Fibroblast of mammary gland (primary cell): ENCODE measurements at regions not wholly inside any gene's neighbourhood (a gene's known extent, or its start where the extent isn't known, plus 50 kb on each side); places are given as distances from the start of the nearest gene placed in this dataset.
A peak's percentile ranks its signal among the peaks of the same experiment; 100 is the strongest.

ENCODE experiments used
- DNase-seq: peaks from one replicate; pipeline ENCODE4 v3.0.0-alpha.2; 2010; ENCODE audit warnings: low read depth
- H3K4me3 ChIP-seq: 2 replicates; pipeline ENCODE4 v1.5.1; 2011; ENCODE audit warnings: low read depth, mild to moderate bottlenecking, low read length, moderate library complexity; ENCODE audit not compliant: control insufficient read depth
- TF ChIP-seq, protein P1 (sequence below): conservative IDR thresholded peaks from 2 replicates; pipeline ENCODE4 v1.5.1; 2011; ENCODE audit warnings: low read depth, low read length, inconsistent platforms; ENCODE audit not compliant: control insufficient read depth, insufficient read depth

DNA sequence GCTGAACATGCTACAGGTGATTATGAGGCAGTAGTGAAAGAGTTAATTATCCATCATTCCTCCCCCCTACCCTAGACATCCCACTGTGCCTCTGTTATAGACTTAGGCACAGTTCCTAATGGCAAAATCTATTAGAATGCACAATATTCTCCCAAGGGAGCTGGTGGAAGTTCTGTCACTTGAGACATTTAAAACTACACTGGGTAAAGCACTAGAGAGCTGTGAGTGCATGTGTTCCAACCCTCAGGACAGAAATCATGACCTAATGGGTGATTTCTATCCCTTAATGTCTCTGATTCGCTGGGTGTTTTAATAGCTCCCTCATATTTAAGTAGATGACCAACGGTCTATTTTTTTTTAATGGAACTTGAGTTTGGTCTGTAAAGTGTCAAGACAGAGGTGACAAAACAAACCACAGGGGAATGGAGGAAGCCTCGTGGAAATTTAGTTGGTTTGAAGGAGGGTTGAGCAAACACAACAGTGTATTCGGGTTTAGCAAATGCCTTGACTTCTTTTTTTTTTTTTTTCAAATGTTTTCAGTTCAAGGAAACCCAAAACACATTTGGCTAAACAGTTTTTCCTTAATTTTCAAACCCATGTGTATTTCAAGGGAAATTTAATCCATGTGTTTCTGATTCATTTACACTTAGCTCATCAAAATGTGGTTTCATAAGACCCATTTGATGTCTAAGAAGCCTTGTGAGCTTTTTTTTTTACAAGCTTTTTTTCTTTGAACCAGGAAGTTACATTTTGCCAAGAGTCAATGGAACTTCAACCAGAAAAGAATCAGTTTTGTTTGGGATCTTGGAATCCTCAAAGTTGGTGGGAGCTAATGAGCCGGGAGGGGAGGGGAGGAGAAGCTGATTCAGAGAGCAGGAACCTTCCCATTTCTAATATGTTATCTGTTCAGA, 665.1 kb upstream of the ZEB2 start:
- TF ChIP-seq, protein P1, sequence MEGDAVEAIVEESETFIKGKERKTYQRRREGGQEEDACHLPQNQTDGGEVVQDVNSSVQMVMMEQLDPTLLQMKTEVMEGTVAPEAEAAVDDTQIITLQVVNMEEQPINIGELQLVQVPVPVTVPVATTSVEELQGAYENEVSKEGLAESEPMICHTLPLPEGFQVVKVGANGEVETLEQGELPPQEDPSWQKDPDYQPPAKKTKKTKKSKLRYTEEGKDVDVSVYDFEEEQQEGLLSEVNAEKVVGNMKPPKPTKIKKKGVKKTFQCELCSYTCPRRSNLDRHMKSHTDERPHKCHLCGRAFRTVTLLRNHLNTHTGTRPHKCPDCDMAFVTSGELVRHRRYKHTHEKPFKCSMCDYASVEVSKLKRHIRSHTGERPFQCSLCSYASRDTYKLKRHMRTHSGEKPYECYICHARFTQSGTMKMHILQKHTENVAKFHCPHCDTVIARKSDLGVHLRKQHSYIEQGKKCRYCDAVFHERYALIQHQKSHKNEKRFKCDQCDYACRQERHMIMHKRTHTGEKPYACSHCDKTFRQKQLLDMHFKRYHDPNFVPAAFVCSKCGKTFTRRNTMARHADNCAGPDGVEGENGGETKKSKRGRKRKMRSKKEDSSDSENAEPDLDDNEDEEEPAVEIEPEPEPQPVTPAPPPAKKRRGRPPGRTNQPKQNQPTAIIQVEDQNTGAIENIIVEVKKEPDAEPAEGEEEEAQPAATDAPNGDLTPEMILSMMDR = no peak
- peak; percentile 92 for DNase-seq
- no peak overlapping the region for H3K4me3 ChIP-seq

DNA sequence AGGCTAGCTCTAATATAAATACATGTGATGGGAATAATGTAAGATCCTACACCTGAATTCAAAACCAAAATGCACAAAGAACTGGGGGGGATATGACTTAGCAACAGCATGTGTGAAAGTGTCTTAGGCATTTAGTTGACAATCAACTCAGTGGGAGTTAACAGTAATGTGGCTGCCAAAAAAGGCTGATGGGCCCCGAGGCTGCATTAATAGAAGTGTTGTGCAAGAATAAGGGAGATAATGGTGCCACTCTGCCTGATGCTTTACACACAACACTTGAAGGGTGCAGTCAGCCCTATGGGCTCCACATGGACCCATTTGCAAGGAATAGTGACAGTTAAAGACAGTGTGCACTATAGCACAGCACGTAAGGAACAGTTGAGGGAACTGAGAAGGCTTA, 649.4 kb upstream of the ZEB2 start:
- no peak overlapping the region for H3K4me3 ChIP-seq
- no peak for DNase-seq
- TF ChIP-seq, protein P1 = no peak

DNA sequence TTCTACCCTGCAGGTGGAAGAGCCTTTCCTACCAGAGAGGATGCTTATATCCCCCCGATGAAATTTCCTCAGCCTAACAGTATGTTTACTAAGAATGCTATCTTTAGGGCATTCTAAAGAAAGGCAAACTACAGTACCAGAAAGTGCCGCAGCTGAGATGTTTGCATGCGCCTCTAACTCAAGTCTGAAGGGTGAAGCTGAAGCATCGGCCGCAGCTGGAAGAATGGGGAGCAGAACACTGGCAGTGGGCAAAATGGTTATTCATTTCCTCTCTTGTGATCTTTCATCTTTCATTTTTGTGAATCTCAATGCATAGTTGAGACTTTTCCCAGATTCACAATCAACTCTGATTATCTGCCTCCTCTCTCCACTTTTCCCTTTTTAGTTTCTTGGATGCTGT, 648.2 kb upstream of the ZEB2 start:
- H3K4me3 ChIP-seq = no peak overlapping the region
- TF ChIP-seq, protein P1 = no peak
- no peak for DNase-seq

DNA sequence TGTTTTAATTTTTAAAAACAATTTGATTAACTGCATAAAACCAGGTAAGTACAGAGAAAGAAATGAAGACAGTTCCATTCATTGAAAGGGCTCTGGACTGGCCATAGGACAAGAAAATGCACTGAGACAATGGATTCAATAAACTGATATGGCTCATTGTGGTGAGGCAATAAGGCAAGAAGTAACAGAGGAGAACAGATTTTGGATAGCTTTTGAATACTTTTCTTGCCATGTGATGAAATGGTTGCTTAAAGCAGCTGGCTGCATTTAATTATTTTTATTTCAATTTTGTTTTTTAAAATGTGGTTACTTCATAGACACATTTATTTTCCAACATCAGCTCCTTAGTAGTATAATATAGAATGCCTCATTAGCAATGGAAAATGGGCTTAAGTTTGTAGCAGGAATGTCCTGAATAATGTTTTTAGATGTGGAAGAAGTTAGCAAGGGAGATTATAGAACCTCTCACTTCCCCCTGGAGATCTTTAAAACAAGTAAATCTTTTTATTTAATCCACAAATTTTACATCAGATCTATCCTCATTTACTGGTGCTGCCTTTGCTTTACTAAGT, 646.9 kb upstream of the ZEB2 start:
- H3K4me3 ChIP-seq = no peak overlapping the region
- peak; percentile 12 for DNase-seq
- TF ChIP-seq, protein P1 = no peak

DNA sequence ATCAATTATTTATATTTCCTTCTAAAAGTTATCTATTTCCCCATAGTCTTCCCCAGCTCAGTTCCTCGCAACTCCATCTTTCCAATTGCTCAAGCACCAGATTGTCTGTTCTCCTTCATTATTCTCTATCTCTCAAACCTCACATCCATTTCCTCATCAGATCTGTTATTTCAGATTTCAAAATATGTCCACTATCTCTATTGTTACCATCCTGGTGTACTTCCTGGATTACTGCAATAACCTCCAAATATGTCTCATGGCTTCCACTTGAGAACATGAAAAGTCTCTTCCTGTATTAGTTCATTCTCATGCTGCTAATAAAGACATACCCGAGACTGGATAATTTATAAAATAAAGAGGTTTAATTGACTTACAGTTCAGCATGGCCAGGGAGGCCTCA, 641.7 kb upstream of the ZEB2 start:
- DNase-seq = no peak
- no peak overlapping the region for H3K4me3 ChIP-seq
- TF ChIP-seq, protein P1 = no peak

DNA sequence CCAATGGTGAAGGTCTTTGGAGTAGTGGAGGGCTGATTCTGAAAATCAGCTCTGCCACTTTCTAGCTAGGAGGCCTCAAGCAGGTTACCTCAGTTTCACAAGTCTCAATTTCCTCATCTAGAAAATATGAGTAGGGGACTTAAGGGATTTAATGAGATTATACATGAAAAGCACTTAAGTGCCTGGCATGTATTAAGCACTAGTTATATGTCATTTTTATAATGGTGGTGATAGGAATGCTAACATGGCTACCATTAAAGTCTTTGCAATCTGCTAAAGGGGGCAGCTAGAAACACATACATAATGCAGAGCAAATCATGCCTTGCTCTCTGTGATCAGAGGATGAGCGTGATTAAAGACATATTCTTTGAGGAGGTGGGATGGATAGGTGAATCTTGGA, 640.9 kb upstream of the ZEB2 start:
- DNase-seq = no peak
- no peak overlapping the region for H3K4me3 ChIP-seq
- TF ChIP-seq, protein P1 = no peak
